GM18867 (cell line): ENCODE measurements at regions not wholly inside any gene's neighbourhood (a gene's known extent, or its start where the extent isn't known, plus 50 kb on each side); places are given as distances from the start of the nearest gene placed in this dataset.
"Not testable (repeated sequence)": the region's sequence is repeated elsewhere in the genome, so short reads cannot be mapped to it uniquely, and the experiment has no call there.

Experiments used
- ATAC-seq: cut with Tn5 transposase; IDR thresholded peaks from one replicate; pipeline ENCODE4 v1.9.1; 2021; ENCODE audit warnings: mild to moderate bottlenecking, moderate library complexity; ENCODE audit not compliant: unreplicated experiment

DNA sequence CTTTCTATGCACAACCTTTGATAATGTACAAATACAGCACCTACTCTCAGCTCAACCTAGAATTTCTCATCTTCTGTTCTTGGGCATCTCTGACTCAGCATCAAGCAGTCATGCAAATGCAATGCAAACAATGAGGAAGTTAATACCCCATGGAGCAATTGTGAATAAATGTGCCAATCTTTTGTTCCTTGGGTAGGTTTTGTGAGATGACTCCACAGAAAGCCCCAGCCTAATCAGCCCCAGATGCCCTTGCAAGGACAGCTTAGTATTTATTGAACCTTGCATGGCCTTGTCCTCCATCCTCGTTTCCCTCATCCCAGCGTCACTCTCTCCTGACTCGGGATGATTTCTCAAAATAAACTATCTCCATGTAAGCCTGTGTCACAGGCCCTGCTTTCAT is 494.7 kb upstream of the NECTIN3 start:
- ATAC-seq: no peak

- no peak for ATAC-seq
Measured at GRCh38 chr3:110577854-110578253, 493.8 kb upstream of the NECTIN3 start.

DNA sequence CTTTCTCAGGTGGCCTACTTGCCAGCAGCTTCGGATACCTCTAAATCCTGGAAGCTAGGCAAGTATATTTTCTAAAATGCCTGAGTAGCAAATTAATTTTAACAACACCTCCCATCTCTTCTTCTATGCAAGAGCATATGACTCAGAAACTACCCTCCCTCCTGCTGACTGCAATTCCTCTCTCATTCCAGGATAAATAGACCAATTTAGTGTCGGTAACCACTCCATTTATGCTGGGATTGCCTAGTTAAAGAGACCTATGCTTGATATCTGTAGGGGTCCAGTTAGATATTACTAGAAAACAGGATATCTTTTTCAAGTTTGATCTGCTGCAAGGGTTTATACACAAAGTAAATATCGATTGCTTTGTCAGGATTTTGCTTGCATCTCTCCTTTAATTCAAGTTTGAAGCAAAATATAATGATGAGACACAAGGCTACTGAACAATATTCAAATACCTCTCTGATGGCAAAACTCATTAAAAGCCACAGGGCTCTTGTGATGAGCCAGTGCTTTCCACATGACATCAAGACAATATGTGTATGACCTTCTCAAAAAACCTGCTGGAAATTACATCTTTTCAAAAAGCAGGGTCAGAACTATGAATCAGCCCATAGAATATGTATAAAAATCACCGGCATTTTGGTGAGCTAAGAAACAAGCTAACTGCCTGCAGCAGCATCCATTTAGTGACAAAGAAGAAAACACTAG is 491.6 kb upstream of the NECTIN3 start:
- no peak for ATAC-seq

GRCh38 chr3:110583373-110583935 is 488.2 kb upstream of the NECTIN3 start:
- ATAC-seq: no peak

DNA sequence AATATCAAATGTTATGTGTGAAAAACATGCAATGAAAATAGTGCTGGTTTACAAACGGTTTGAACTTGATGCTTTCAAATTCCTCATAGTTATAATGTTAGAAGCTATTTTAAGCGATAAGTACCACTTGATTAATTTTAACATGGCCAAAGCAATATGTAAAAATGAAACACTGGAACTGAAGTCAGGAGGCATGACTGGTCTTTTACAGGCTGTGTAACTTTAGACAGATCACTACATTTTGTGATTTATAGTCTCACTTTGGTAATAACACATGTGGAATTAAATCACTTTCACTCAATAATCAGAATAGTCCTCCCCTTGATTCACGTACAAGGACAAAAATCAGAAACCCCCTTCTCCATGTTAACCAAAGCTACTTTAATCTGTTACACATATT is 482.7 kb upstream of the NECTIN3 start:
- no peak for ATAC-seq

- no peak for ATAC-seq
Measured at GRCh38 chr3:110589341-110589740, 482.3 kb upstream of the NECTIN3 start.

DNA sequence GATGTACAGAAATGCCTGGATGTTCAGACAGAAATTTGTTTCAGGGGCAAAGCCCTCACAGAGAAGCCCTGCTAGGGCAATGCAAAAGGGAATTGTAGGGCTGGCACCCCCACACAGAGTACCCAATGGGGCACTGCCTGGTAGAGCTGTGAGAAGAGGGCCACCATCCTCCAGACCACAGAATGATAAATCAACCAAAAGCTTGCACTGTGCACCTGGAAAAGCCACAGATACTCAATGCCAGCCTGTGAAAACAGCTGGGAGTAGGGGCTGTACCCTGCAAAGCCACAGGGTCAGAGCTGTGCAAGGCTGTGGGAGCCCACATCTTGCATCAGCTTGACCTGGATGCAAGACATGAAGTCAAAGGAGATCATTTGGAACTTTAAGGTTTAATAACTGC is 477.9 kb upstream of the NECTIN3 start:
- ATAC-seq: no peak

DNA sequence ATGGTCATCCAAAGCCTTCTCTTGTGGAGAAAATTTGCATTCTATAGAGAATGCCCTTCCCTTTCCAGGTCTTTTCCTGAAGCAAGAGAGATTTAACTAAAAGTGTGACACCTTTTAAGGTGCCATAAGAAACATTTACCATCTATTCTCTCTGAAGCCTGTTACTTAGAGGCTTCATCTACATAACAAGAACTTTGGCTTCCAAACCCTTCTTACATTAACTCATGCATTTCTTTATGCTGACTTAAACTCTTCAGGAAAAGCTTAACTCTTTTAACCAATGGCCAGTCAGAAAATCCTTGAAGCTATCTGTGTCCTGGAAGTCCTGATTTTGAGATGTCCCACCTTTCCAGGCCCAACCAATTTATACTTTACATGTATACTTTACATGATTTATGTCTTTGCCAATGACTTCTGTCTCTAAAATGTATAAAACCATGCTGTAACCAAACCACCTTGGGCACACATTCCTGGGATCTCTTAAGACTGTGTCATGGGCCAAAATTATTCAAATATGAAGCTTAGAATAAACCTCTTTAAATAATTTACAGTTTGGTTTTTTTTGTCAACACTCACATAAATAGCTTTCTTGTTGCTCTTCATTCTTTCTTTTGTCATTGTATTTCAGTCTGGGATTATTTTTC is 472.6 kb upstream of the NECTIN3 start:
- no peak for ATAC-seq

DNA sequence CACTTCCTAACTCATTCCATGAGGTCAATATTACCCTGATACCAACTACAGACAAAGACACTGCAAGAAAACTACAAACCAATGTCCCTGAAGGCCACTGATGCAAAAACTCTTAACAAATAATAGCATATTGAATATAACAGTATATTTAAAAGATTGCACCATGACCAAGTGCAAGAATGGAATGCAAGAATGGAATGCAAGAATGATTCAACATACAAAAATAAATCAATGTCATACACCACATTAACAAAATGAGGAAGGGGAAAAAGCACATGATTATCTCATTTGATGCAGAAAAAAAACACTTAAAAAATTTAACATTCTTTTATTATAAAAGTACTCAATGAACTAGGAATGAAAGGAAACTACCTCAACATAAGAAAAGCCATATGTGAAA is 463.1 kb upstream of the NECTIN3 start:
- no peak for ATAC-seq

DNA sequence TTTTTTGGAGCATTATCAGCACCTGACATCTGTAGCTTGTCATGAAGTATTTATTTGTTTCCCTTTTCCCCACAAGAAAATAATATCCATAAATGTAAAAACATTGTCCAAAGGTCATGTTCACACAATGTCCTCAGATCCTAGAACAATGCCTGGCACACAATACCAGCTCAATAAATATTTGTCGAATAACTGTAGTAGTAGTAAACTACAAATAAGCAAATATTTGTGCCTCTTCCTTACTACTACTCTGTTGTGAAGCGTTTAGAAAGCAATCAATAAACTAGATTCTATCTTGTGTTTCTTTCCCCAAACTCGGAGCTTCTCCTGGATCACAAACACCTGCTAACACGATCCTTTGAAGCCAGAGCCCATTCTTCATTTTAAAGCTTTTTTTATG is 459.6 kb upstream of the NECTIN3 start:
- no peak for ATAC-seq

DNA sequence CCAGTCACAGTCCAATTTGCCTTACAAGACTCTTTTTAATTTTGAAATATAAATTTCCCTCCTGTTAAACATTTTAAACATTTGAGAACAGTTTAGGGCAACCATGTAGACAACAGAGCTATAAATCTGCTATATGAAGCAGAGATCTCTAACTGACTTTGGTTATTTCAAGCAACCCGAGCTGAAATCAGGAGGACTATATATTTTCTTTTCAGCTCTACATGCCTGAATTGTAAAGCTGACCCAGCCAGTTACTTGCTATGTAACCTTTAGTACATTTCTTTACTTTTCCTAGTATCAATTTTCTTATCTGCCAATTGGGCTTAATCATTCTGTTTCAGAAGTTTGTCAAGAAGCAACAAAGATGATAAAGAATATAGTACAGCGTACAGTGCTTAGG is 457.4 kb upstream of the NECTIN3 start:
- no peak for ATAC-seq

DNA sequence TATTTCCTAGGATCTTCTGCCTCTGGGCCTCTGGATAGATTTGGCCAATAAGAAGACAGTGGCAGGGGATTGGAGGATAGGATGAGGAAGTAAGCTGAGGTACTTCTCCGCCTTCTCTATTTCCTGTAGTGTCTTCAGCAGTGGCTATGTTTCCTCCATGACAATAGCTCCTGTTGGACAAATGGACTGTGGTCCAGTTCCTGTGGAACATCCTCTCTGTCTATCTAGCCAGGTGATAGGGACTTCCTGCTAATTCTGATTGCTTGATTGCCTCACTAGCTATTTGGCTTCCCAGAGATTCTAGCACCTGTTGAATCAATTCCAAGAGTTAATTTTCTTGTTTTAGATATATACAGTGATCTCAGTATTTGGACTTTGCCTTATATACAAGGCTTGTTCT is 456.2 kb upstream of the NECTIN3 start:
- no peak for ATAC-seq

- ATAC-seq: no peak
Measured at GRCh38 chr3:110618512-110619226, 452.9 kb upstream of the NECTIN3 start.

GRCh38 chr3:110620118-110620517 is 451.5 kb upstream of the NECTIN3 start:
- no peak for ATAC-seq

DNA sequence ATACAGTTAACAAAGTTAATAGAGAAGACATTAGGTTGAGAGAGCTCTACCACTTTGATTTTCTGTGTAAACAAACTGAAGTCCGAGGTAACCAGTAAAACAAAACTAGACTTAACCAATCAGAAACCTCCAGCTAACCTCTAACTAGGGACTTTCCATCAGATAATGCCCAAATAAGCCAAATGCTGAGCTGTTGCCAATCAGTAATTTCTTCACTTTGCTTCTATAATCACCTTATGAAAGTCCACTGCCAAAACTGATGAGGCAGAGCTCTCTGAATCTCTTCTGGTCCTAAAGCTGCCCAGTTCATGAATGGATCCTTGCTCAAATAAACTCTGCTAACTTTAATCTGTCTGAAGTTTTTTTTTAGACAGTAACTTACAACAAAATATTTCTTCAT is 448.0 kb upstream of the NECTIN3 start:
- ATAC-seq: peak; percentile 55

GRCh38 chr3:110624576-110624975 is 447.0 kb upstream of the NECTIN3 start:
- ATAC-seq: no peak

DNA sequence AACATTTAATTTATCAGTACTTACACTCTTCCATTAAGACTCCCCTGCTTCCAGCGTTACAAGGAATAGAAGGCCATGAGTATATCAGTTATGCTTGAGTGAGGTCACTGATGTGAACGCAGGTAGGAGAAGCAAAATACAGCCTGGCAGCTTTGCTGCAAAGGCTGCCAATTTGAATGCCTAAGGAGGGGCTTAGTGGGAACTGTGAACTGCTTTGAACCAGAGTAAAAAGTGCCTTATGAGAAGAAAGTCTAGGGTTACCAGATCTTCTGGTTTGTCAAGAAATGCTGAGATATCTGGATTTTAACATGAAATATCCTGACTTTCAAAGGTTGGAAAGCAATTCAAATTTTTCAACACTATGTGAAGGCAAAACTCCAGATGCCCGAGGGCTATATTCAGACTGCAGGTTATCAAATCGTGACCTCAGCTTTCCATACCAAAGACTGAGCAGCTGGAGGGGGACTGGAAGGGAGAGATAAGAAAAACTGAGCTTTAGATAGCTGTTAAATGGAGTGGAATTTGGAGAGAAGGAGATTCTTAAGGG is 446.3 kb upstream of the NECTIN3 start:
- no peak for ATAC-seq

DNA sequence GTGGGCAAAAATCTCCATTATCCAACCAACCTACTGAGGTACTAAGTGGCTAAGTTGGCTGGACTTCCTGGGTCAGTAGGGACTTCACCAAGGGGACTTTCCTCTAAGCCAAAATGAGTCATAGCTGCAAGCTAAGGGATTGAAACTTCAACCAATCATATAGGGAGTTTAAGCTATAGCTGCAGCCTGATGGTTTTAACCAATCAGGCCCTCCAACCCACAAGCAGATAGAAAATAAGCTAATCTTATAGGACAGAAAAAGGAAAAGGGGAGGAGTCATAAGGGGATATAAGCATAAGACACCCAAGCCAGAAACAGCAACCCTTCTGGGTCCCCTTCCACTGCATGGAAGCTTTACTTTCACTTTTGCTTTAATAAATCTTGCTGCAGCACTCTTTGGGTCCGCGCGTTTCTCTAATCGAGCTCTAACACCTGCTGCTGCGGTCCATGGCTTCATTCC is 444.9 kb upstream of the NECTIN3 start:
- ATAC-seq: not testable (repeated sequence)

GRCh38 chr3:110628650-110629301 is 442.8 kb upstream of the NECTIN3 start:
- no peak for ATAC-seq

- no peak for ATAC-seq
Measured at GRCh38 chr3:110629917-110630316, 441.7 kb upstream of the NECTIN3 start.

- ATAC-seq: no peak
Measured at GRCh38 chr3:110644203-110644602, 427.4 kb upstream of the NECTIN3 start.
